ENCODE measurements at regions not wholly inside any gene's neighbourhood (a gene's known extent, or its start where the extent isn't known, plus 50 kb on each side); places are given as distances from the start of the nearest gene placed in this dataset.

- Mint-ChIP-seq H3K27ac (no peak overlapping the region), H3K4me1 (no peaks in the 10 kb centered on the region), H3K27me3 (ENCODE audit: low read depth in 2 of 2) (no peaks in the 10 kb centered on the region), H3K4me3 (no peak overlapping the region), H3K36me3 (no peaks in the 10 kb centered on the region), H3K9me3 (peaks cover 2 to 3% of the 10 kb centered on the region in 2 donors)
- no peak overlapping the region for H3K4me3 ChIP-seq (ENCODE audit: low read length)
- intact Hi-C loops (cut with micrococcal nuclease): no loop called here
- no CpG with 5 or more reads among the region's 3 CpGs for WGBS (ENCODE audit: insufficient coverage)
- H3K27me3 ChIP-seq (ENCODE audit: control insufficient read depth, insufficient read depth, low read length): no peaks in the 10 kb centered on the region
- H3K9me3 ChIP-seq (ENCODE audit: control insufficient read depth, insufficient read depth, low read length): no peaks in the 10 kb centered on the region
- no peak for TF ChIP-seq CTCF (IDR thresholded peaks at IDR 0.05)
- no peaks in the 10 kb centered on the region for H3K4me1 ChIP-seq (ENCODE audit: control insufficient read depth, insufficient read depth, low read length)
- ATAC-seq (no peak), DNase-seq (no peak)
- no peak overlapping the region for H3K27ac ChIP-seq (ENCODE audit: low read length)
- H3K36me3 ChIP-seq (ENCODE audit: control insufficient read depth, insufficient read depth, low read length): no peaks in the 10 kb centered on the region
Observed at GRCh38 chr12:19039515-19039914, 90.0 kb upstream of the PLEKHA5 start.

- Histone ChIP-seq H3K4me1 (ENCODE audit: control insufficient read depth, insufficient read depth, low read length) (no peaks in the 10 kb centered on the region), H3K27me3 (ENCODE audit: control insufficient read depth, insufficient read depth, low read length) (no peaks in the 10 kb centered on the region), H3K9me3 (ENCODE audit: control insufficient read depth, insufficient read depth, low read length) (no peaks in the 10 kb centered on the region), H3K36me3 (ENCODE audit: control insufficient read depth, insufficient read depth, low read length) (no peaks in the 10 kb centered on the region), H3K27ac (ENCODE audit: low read length) (no peak overlapping the region), H3K4me3 (ENCODE audit: low read length) (no peak overlapping the region)
- DNase-seq (no peak), ATAC-seq (no peak)
- Mint-ChIP-seq H3K36me3 (no peaks in the 10 kb centered on the region), H3K27me3 (ENCODE audit: low read depth in 2 of 2) (no peaks in the 10 kb centered on the region), H3K4me1 (no peaks in the 10 kb centered on the region), H3K27ac (no peak overlapping the region), H3K4me3 (no peak overlapping the region), H3K9me3 (peaks cover 0 to 3% of the 10 kb centered on the region in 2 donors)
- TF ChIP-seq CTCF (IDR thresholded peaks at IDR 0.05): no peak
- intact Hi-C loops (cut with micrococcal nuclease): no loop called here
- WGBS (ENCODE audit: insufficient coverage): 81% methylated on average over 2 of the region's 3 CpGs
Observed at GRCh38 chr12:19042221-19042620, 87.3 kb upstream of the PLEKHA5 start.

GRCh38 chr12:19044430-19044829 lies 85.1 kb upstream of the PLEKHA5 start:
- TF ChIP-seq CTCF (IDR thresholded peaks at IDR 0.05): no peak

GRCh38 chr12:19044891-19045290 lies 84.6 kb upstream of the PLEKHA5 start:
- H3K27ac Mint-ChIP-seq: no peak overlapping the region
- ATAC-seq (no peak), DNase-seq (no peak)
- Histone ChIP-seq H3K4me1 (ENCODE audit: control insufficient read depth, insufficient read depth, low read length) (no peaks in the 10 kb centered on the region), H3K4me3 (ENCODE audit: low read length) (no peak overlapping the region), H3K27ac (ENCODE audit: low read length) (no peak overlapping the region), H3K36me3 (ENCODE audit: control insufficient read depth, insufficient read depth, low read length) (no peaks in the 10 kb centered on the region), H3K9me3 (ENCODE audit: control insufficient read depth, insufficient read depth, low read length) (no peaks in the 10 kb centered on the region), H3K27me3 (ENCODE audit: control insufficient read depth, insufficient read depth, low read length) (no peaks in the 10 kb centered on the region)
- intact Hi-C loops (cut with micrococcal nuclease): no loop called here
- no peaks in the 10 kb centered on the region for H3K36me3 Mint-ChIP-seq
- 84% methylated on average over 4 of the region's 4 CpGs for WGBS (ENCODE audit: insufficient coverage)
- H3K4me3 Mint-ChIP-seq: no peak overlapping the region
- H3K4me1 Mint-ChIP-seq: peaks cover 0 to 8% of the 10 kb centered on the region in 2 donors
- no peaks in the 10 kb centered on the region for H3K27me3 Mint-ChIP-seq (ENCODE audit: low read depth in 2 of 2)
- H3K9me3 Mint-ChIP-seq: peaks cover 0 to 3% of the 10 kb centered on the region in 2 donors
- TF ChIP-seq CTCF (IDR thresholded peaks at IDR 0.05): no peak

More at GRCh38 chr12:19044430-19044829, 85.1 kb upstream of the PLEKHA5 start:
- Mint-ChIP-seq H3K27me3 (ENCODE audit: low read depth in 2 of 2) (no peaks in the 10 kb centered on the region), H3K4me1 (peaks cover 0 to 8% of the 10 kb centered on the region in 2 donors), H3K4me3 (no peak overlapping the region), H3K9me3 (peaks cover 0 to 3% of the 10 kb centered on the region in 2 donors), H3K27ac (no peak overlapping the region), H3K36me3 (no peaks in the 10 kb centered on the region)
- 50% methylated on average over 2 of the region's 3 CpGs for WGBS (ENCODE audit: insufficient coverage)
- intact Hi-C loops (cut with micrococcal nuclease): no loop called here
- ATAC-seq: no peak
- Histone ChIP-seq H3K4me1 (ENCODE audit: control insufficient read depth, insufficient read depth, low read length) (no peaks in the 10 kb centered on the region), H3K4me3 (ENCODE audit: low read length) (no peak overlapping the region), H3K9me3 (ENCODE audit: control insufficient read depth, insufficient read depth, low read length) (no peaks in the 10 kb centered on the region), H3K27ac (ENCODE audit: low read length) (no peak overlapping the region), H3K36me3 (ENCODE audit: control insufficient read depth, insufficient read depth, low read length) (no peaks in the 10 kb centered on the region), H3K27me3 (ENCODE audit: control insufficient read depth, insufficient read depth, low read length) (no peaks in the 10 kb centered on the region)
- no peak for DNase-seq

All from natural killer cell (primary cell).